Stomach (tissue), 4 donors: ENCODE measurements at regions not wholly inside any gene's neighbourhood (a gene's known extent, or its start where the extent isn't known, plus 50 kb on each side); places are given as distances from the start of the nearest gene placed in this dataset.

Experiments
- EP300 ChIP-seq: sonication (generic); formaldehyde crosslinking; IDR thresholded peaks from one replicate; pipeline ENCODE4 v1.6.1; 2017; ENCODE audit warnings: antibody characterized with exemption
- POLR2A ChIP-seq, 4 donors: fragments of 450-650 bp; IDR thresholded peaks; one replicate each; pipeline ENCODE4 v1.6.1; 2016; ENCODE audit warnings: antibody characterized with exemption in 4 of 4, control low read depth in 2 of 4, mild to moderate bottlenecking in 1 of 4, moderate library complexity in 1 of 4
- POLR2AphosphoS5 ChIP-seq, 3 donors: sonication (generic); formaldehyde crosslinking; IDR thresholded peaks; one replicate each; pipeline ENCODE4 v1.6.1; 2016; ENCODE audit warnings: antibody characterized with exemption in 3 of 3
- TF ChIP-seq, protein P1 (sequence below), 7 experiments: fragments of 450-650 bp in 4 of 7; fragments of 200-600 bp in 3 of 7; sonication (generic) in 3 of 7; IDR thresholded peaks; one replicate each; pipeline ENCODE4 v1.5.1; 2016 to 2019; ENCODE audit warnings: antibody characterized with exemption in 7 of 7, control low read depth in 2 of 7, mild to moderate bottlenecking in 1 of 7

DNA sequence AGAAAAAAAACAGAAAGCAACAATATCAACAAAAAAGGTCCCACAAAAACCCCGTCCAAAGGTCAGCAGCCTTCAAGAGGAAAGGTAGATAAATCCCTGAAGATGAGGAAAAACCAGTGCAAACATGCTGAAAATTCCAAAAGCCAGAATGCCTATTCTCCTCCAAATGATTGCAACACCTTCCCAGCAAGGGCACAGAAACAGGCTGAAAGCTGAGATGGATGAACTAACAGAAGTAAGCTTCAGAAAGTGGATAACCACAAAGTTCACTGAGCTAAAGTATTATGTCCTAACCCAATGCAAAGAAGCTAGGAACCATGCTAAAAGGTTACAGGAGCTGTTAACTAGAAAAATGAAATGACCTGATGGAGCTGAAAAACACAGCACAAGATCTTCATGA, 226.4 kb upstream of the DSEL start:
- TF ChIP-seq, protein P1, sequence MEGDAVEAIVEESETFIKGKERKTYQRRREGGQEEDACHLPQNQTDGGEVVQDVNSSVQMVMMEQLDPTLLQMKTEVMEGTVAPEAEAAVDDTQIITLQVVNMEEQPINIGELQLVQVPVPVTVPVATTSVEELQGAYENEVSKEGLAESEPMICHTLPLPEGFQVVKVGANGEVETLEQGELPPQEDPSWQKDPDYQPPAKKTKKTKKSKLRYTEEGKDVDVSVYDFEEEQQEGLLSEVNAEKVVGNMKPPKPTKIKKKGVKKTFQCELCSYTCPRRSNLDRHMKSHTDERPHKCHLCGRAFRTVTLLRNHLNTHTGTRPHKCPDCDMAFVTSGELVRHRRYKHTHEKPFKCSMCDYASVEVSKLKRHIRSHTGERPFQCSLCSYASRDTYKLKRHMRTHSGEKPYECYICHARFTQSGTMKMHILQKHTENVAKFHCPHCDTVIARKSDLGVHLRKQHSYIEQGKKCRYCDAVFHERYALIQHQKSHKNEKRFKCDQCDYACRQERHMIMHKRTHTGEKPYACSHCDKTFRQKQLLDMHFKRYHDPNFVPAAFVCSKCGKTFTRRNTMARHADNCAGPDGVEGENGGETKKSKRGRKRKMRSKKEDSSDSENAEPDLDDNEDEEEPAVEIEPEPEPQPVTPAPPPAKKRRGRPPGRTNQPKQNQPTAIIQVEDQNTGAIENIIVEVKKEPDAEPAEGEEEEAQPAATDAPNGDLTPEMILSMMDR (IDR thresholded peaks at IDR 0.05) = no peak
- TF ChIP-seq POLR2A (IDR thresholded peaks at IDR 0.05) (no peak), EP300 (no peak), POLR2AphosphoS5 (IDR thresholded peaks at IDR 0.05) (no peak)
